LNCAP (cell line): ENCODE measurements at regions not wholly inside any gene's neighbourhood (a gene's known extent, or its start where the extent isn't known, plus 50 kb on each side); places are given as distances from the start of the nearest gene placed in this dataset.

Experiments used
- CTCF ChIP-seq: fragments of 450-650 bp; IDR thresholded peaks from 2 replicates; pipeline ENCODE4 v1.5.1; 2017; ENCODE audit warnings: mild to moderate bottlenecking

DNA sequence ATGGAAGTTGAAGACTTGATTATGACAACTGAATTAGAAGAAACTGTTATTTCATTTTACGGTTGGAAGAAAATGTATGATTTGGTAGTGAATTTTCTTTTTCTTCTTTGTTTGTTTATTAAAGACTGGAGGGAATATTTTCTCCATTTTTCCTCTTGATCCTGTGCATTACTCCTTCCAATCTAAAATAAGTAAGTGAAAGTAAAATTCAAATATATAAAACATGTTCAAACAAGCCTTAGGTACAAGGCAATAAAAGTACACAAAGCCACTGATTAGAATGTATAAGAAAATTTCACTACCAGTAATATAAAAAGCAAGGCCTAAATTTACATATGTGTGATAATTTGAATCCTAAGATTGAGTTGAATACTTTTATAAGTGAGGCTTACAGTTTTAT lies 181.2 kb upstream of the MME start:
- no peak for TF ChIP-seq CTCF

DNA sequence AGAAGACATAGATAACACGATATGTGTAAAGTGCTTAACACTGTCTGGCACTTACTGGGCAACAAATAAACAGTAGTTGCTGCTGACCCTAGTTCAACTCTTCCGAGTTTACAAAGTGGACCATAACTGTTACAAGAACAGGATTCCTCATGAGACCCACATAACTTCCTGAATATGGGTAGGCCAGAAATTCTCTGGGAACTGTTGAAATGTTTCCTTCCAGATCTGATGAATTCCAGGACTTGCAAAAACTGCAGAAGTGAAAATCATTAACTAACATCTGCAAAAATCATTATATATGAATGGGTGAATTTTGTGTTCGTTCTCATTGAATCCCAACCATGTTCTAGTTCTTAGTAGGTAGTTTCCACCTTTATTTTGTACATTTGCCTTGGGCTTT lies 181.7 kb upstream of the MME start:
- no peak for TF ChIP-seq CTCF

GRCh38 chr3:154893813-154894212 lies 186.3 kb upstream of the MME start:
- no peak for TF ChIP-seq CTCF

- no peak for TF ChIP-seq CTCF
Measured at GRCh38 chr3:154889227-154889634, 190.9 kb upstream of the MME start.

GRCh38 chr3:154887869-154888268 lies 192.2 kb upstream of the MME start:
- TF ChIP-seq CTCF: no peak

DNA sequence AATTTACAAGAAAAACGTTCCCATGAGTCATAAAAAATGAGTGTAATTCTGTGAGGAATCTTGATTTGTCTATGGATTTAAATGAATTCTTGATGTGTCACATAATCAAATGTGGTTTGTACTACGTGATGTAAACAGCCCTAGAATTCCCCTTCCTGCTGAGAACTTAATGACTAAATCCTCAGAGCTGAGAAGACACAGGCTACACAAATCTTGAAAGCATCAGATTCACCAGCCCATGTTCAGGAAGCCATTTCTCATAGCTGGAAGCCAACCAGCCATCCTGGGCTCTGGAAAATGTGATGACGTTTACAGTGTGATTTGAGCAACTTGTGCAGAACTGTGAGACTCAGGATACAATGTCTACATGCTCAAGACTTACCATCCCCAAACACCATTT lies 193.7 kb upstream of the MME start:
- TF ChIP-seq CTCF: no peak

DNA sequence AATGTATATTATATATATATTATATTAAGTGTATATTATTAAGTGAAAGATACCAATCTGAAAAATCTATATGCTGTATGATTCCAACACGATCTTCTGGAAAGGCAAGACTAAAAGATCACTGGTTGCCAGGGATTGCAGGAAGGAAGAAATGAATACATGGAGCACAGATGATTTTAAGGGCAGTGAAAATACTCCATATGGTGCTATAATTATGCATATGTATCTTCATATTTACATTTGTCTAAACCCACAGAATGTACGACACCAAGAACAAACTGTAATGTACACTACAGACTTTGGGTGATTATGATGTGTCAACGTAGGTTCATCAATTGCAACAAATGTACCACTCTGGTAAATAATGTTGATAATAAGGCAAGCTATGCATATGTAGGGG lies 194.7 kb upstream of the MME start:
- TF ChIP-seq CTCF: no peak

GRCh38 chr3:154884952-154885351 lies 195.2 kb upstream of the MME start:
- TF ChIP-seq CTCF: no peak
